GM19372 (cell line): ENCODE measurements at regions not wholly inside any gene's neighbourhood (a gene's known extent, or its start where the extent isn't known, plus 50 kb on each side); places are given as distances from the start of the nearest gene placed in this dataset.

Source experiments
- ATAC-seq: cut with Tn5 transposase; IDR thresholded peaks from one replicate; pipeline ENCODE4 v1.9.1; 2021; ENCODE audit warnings: mild to moderate bottlenecking, low read depth, moderate library complexity; ENCODE audit not compliant: unreplicated experiment

GRCh38 chr17:72439893-72440502, 319.2 kb downstream of the SOX9 start:
- ATAC-seq: no peak

GRCh38 chr17:72440961-72441360, 320.1 kb downstream of the SOX9 start:
- ATAC-seq: no peak

GRCh38 chr17:72441909-72442308, 321.1 kb downstream of the SOX9 start:
- ATAC-seq: no peak

GRCh38 chr17:72444517-72445054, 323.8 kb downstream of the SOX9 start:
- no peak for ATAC-seq

- no peak for ATAC-seq
These were observed 324.5 kb downstream of the SOX9 start for GRCh38 chr17:72445055-72445991.

GRCh38 chr17:72446118-72446517, 325.3 kb downstream of the SOX9 start:
- no peak for ATAC-seq

GRCh38 chr17:72446525-72447250, 325.9 kb downstream of the SOX9 start:
- no peak for ATAC-seq

GRCh38 chr17:72447251-72447640, 326.4 kb downstream of the SOX9 start:
- no peak for ATAC-seq

GRCh38 chr17:72448019-72448418, 327.2 kb downstream of the SOX9 start:
- ATAC-seq: no peak

- ATAC-seq: no peak
These were observed 331.7 kb downstream of the SOX9 start for GRCh38 chr17:72452286-72453173.

- ATAC-seq: no peak
These were observed 333.5 kb downstream of the SOX9 start for GRCh38 chr17:72454342-72454741.

GRCh38 chr17:72455562-72455961, 334.7 kb downstream of the SOX9 start:
- ATAC-seq: no peak

- no peak for ATAC-seq
These were observed 335.3 kb downstream of the SOX9 start for GRCh38 chr17:72456075-72456474.

GRCh38 chr17:72457712-72458111, 336.9 kb downstream of the SOX9 start:
- no peak for ATAC-seq

- no peak for ATAC-seq
These were observed 337.5 kb downstream of the SOX9 start for GRCh38 chr17:72458301-72458700.

- no peak for ATAC-seq
These were observed 339.9 kb downstream of the SOX9 start for GRCh38 chr17:72460711-72461110.

- no peak for ATAC-seq
These were observed 340.9 kb downstream of the SOX9 start for GRCh38 chr17:72461757-72462156.

GRCh38 chr17:72462407-72462806, 341.6 kb downstream of the SOX9 start:
- ATAC-seq: no peak

- ATAC-seq: no peak
These were observed 342.0 kb downstream of the SOX9 start for GRCh38 chr17:72462814-72463213.
